Heart right ventricle (tissue), 16 donors: ENCODE measurements at regions not wholly inside any gene's neighbourhood (a gene's known extent, or its start where the extent isn't known, plus 50 kb on each side); places are given as distances from the start of the nearest gene placed in this dataset.

Experiments used
- ATAC-seq, 8 donors: fragments of 200-7000 bp; cut with Tn5 transposase; one replicate each; pipeline ENCODE4 v1.9.1; 2020; ENCODE audit warnings: mild to moderate bottlenecking in 8 of 8, moderate library complexity in 8 of 8, moderate number of reproducible peaks in 1 of 8
- DNase-seq, 2 donors: peaks; one replicate each; pipeline ENCODE4 v3.0.0-alpha.2; 2020
- H3K27ac ChIP-seq, 10 donors: fragments of 200-600 bp; sonication (generic) in 2 of 10; one replicate each; pipeline versions ENCODE4 v1.5.0 to v1.8.0; 2020 to 2022; ENCODE audit warnings: mild to moderate bottlenecking in 3 of 10
- H3K27me3 ChIP-seq, 7 donors: fragments of 200-600 bp; one replicate each; pipeline ENCODE4 v1.8.0; 2021 to 2022; ENCODE audit warnings: mild to moderate bottlenecking in 2 of 7
- H3K36me3 ChIP-seq, 9 donors: fragments of 200-600 bp; sonication (generic) in 1 of 9; one replicate each; pipeline versions ENCODE4 v1.5.0 to v1.8.0; 2020 to 2022; ENCODE audit warnings: mild to moderate bottlenecking in 2 of 9
- H3K4me1 ChIP-seq, 9 donors: fragments of 200-600 bp; sonication (generic) in 1 of 9; one replicate each; pipeline versions ENCODE4 v1.5.0 to v1.8.0; 2020 to 2022; ENCODE audit warnings: mild to moderate bottlenecking in 4 of 9
- H3K4me3 ChIP-seq, 10 donors: fragments of 200-600 bp; sonication (generic) in 2 of 10; one replicate each; pipeline versions ENCODE4 v1.5.0 to v1.8.0; 2020 to 2022; ENCODE audit warnings: mild to moderate bottlenecking in 7 of 10, moderate library complexity in 2 of 10
- H3K9me3 ChIP-seq, 11 donors: fragments of 200-600 bp in 10 of 11; sonication (generic) in 2 of 11; one replicate each; pipeline versions ENCODE4 v1.5.0 to v1.8.0; 2013 to 2022; ENCODE audit warnings: mild to moderate bottlenecking in 2 of 11, control low read depth in 1 of 11, moderate library complexity in 1 of 11
- WGBS, 2 donors: extraction: QIAGEN DNeasy Blood & Tissue Kit; methylation state at CpG; one replicate each; pipeline ENCODE4 v1.1.7; 2013; ENCODE audit warnings: inconsistent platforms in 1 of 2; 5-methylcytosine and 5-hydroxymethylcytosine counted together
- intact Hi-C, 10 donors: fragments of 100-400 bp; cut with DNase I; formaldehyde crosslinking; loops; one replicate each; pipeline versions ENCODE4 v1.11.1 to v1.14.2; 2022
- TF ChIP-seq, protein P1 (sequence below), 9 donors: fragments of 200-600 bp; sonication (generic) in 2 of 9; IDR thresholded peaks; one replicate each; pipeline versions ENCODE4 v1.5.0 to v1.8.0; 2021 to 2022; ENCODE audit warnings: antibody characterized with exemption in 9 of 9, mild to moderate bottlenecking in 5 of 9, moderate library complexity in 1 of 9
- donor health status: Arrhythmogenic right ventricular cardiomyopathy.
- donor health status: ischemic (EF 13 %, LVEDD 7.1; RV severe dilation, severe dysfunction).
- donor health status: healthy with polysubstance abuse.
- donor health status: DM: no; HTN: yes; CAD: no.
- donor health status: DM: no; HTN: no; CAD: no.
- donor health status: ischemic (EF 25% LVEDD 6.9; RV normal size, moderate dysfunction).
- donor health status: ischemic (EF 25% LVEDD 5.7; RV mildly dilated, moderate dysfunction).
- donor health status: healthy.
- donor health status: DM: yes; HTN: yes; CAD: no.
- donor health status: Ischemic cardiomyopathy.
- donor health status: ischemic (EF 35%, LVEDD 5.7; RV mildly dilated, moderate dysfunction).
- donor health status: nonischemic (EF 11% LVEDD 7.7; RV severe dilation, severe dysfunction).
- donor health status: DM: yes; HTN: yes; CAD: no.
- donor health status: PGD.
- donor health status: ischemic (EF 29% LVEDD 5.4; RV normal size, mild dysfunction).
- donor health status: nonischemic (EF 23%, LVEDD 6.1; RV moderate dilation, normal function).

DNA sequence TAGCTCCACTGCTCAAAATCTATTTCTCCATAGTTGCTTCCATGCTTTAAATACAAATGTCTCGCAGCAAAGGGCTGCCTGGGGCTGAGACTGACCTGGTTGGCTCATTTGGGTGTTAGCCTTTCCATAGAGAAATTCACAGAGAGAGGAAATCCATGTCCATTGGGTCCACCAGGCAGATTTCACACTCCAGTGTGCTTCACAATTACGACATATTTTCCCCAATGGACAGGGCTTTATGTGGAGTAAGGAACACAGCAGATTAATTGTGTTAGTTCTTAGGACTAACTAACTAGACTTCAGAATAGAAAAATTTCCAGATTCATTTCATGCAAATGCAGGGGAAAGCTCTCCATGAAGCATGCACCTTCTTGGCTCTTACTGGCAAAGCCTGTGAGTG lies 180.7 kb downstream of the FBXO15 start:
- no peaks in the 10 kb centered on the region for H3K9me3 ChIP-seq
- WGBS, 2 donors, result 71 to 75% methylated on average over 2 of the region's 2 CpGs
- no peaks in the 10 kb centered on the region for H3K36me3 ChIP-seq
- intact Hi-C loops, result no loop called here
- peaks cover 0 to 4% (median 0%) of the 10 kb centered on the region in 7 donors for H3K27me3 ChIP-seq
- H3K4me1 ChIP-seq, result no peaks in the 10 kb centered on the region
- ATAC-seq (no peak), DNase-seq (no peak)
- TF ChIP-seq, protein P1, sequence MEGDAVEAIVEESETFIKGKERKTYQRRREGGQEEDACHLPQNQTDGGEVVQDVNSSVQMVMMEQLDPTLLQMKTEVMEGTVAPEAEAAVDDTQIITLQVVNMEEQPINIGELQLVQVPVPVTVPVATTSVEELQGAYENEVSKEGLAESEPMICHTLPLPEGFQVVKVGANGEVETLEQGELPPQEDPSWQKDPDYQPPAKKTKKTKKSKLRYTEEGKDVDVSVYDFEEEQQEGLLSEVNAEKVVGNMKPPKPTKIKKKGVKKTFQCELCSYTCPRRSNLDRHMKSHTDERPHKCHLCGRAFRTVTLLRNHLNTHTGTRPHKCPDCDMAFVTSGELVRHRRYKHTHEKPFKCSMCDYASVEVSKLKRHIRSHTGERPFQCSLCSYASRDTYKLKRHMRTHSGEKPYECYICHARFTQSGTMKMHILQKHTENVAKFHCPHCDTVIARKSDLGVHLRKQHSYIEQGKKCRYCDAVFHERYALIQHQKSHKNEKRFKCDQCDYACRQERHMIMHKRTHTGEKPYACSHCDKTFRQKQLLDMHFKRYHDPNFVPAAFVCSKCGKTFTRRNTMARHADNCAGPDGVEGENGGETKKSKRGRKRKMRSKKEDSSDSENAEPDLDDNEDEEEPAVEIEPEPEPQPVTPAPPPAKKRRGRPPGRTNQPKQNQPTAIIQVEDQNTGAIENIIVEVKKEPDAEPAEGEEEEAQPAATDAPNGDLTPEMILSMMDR (IDR thresholded peaks at IDR 0.05), result no peak
- H3K4me3 ChIP-seq, result no peak overlapping the region
- no peak overlapping the region for H3K27ac ChIP-seq

GRCh38 chr18:73962256-73962655 lies 185.4 kb downstream of the FBXO15 start:
- WGBS, 2 donors, result 71 to 80% methylated on average over 3 of the region's 3 CpGs
- no peaks in the 10 kb centered on the region for H3K9me3 ChIP-seq
- ATAC-seq, result no peak

DNA sequence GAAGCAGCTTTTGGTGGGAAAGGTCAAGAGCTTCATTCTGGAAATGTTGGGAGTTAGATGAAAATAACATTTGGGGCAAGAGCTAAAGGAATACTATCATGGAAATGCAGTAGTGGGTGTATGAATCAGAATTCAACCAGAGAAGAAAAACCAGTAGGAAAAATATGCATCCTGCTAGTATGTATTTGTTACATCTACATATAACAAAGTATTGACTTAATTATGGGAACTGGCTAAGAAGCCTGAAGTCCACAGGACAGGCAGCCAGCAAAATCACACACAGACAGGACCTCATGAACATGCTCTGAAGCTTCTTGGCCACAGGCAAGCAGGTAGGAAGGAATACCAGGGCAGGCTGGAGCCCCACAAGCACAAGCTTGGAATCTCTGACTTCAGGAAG lies 185.8 kb downstream of the FBXO15 start:
- TF ChIP-seq, protein P1 (IDR thresholded peaks at IDR 0.05), result no peak
- ATAC-seq (no peak), DNase-seq (no peak)
- intact Hi-C loops, result no loop called here
- no peak overlapping the region for H3K27ac ChIP-seq
- peaks cover 0 to 14% (median 0%) of the 10 kb centered on the region in 7 donors for H3K27me3 ChIP-seq
- H3K4me1 ChIP-seq, result no peaks in the 10 kb centered on the region
- H3K36me3 ChIP-seq, result no peaks in the 10 kb centered on the region
- no peaks in the 10 kb centered on the region for H3K9me3 ChIP-seq
- no peak overlapping the region for H3K4me3 ChIP-seq

More at GRCh38 chr18:73962256-73962655, 185.4 kb downstream of the FBXO15 start:
- H3K4me3 ChIP-seq, result no peak overlapping the region
- DNase-seq, result no peak
- TF ChIP-seq, protein P1 (IDR thresholded peaks at IDR 0.05), result no peak
- intact Hi-C loops, result no loop called here
- H3K27me3 ChIP-seq, result peaks cover 0 to 14% (median 0%) of the 10 kb centered on the region in 7 donors
- H3K27ac ChIP-seq, result no peak overlapping the region
- H3K4me1 ChIP-seq, result no peaks in the 10 kb centered on the region
- H3K36me3 ChIP-seq, result no peaks in the 10 kb centered on the region

GRCh38 chr18:73959352-73959751 lies 188.3 kb downstream of the FBXO15 start:
- 48 to 54% methylated on average over 5 of the region's 5 CpGs for WGBS, 2 donors
- Histone ChIP-seq H3K4me3 (no peak overlapping the region), H3K27me3 (peaks cover 0 to 17% (median 1%) of the 10 kb centered on the region in 7 donors), H3K4me1 (no peaks in the 10 kb centered on the region), H3K27ac (no peak overlapping the region), H3K9me3 (peaks cover 0 to 3% (median 0%) of the 10 kb centered on the region in 11 donors), H3K36me3 (no peaks in the 10 kb centered on the region)
- TF ChIP-seq, protein P1 (IDR thresholded peaks at IDR 0.05), result no peak
- no peak for DNase-seq
- intact Hi-C loops, result loop anchor here in 1 of 10 donors (10.0 kb wide), 1 partner anchor 55 kb away; no protein-coding TSS in a partner anchor
- no peak for ATAC-seq
